NCI-H1092 treated with DMSO at 0.1 percent for 48 hours (cell line): ENCODE measurements at regions not wholly inside any gene's neighbourhood (a gene's known extent, or its start where the extent isn't known, plus 50 kb on each side); places are given as distances from the start of the nearest gene placed in this dataset.

ENCODE experiments used
- DNase-seq: peaks from one replicate; lab custom pipeline; 2025; lab: John Stamatoyannopoulos, UW

- DNase-seq: no peak
Measured at GRCh38 chr7:130930681-130931080, 196.7 kb upstream of the KLF14 start.

- DNase-seq: no peak
Measured at GRCh38 chr7:130931423-130931822, 197.4 kb upstream of the KLF14 start.

GRCh38 chr7:130932088-130932487, 198.1 kb upstream of the KLF14 start:
- no peak for DNase-seq

- no peak for DNase-seq
Measured at GRCh38 chr7:130932667-130933432, 198.8 kb upstream of the KLF14 start.

- no peak for DNase-seq
Measured at GRCh38 chr7:130933919-130934318, 199.9 kb upstream of the KLF14 start.

- no peak for DNase-seq
Measured at GRCh38 chr7:130935564-130936157, 201.7 kb upstream of the KLF14 start.

- DNase-seq: no peak
Measured at GRCh38 chr7:130936202-130936931, 202.4 kb upstream of the KLF14 start.

- DNase-seq: no peak
Measured at GRCh38 chr7:130937016-130937415, 203.0 kb upstream of the KLF14 start.

- no peak for DNase-seq
Measured at GRCh38 chr7:130937830-130938229, 203.8 kb upstream of the KLF14 start.

- DNase-seq: no peak
Measured at GRCh38 chr7:130938661-130939060, 204.7 kb upstream of the KLF14 start.

- no peak for DNase-seq
Measured at GRCh38 chr7:130939321-130940095, 205.5 kb upstream of the KLF14 start.

GRCh38 chr7:130940326-130940725, 206.3 kb upstream of the KLF14 start:
- DNase-seq: no peak

GRCh38 chr7:130940907-130941306, 206.9 kb upstream of the KLF14 start:
- no peak for DNase-seq

- no peak for DNase-seq
Measured at GRCh38 chr7:130941322-130942210, 207.6 kb upstream of the KLF14 start.

GRCh38 chr7:130942211-130942964, 208.4 kb upstream of the KLF14 start:
- no peak for DNase-seq

- no peak for DNase-seq
Measured at GRCh38 chr7:130943336-130943901, 209.4 kb upstream of the KLF14 start.

GRCh38 chr7:130943981-130944380, 210.0 kb upstream of the KLF14 start:
- DNase-seq: no peak

GRCh38 chr7:130944997-130945396, 211.0 kb upstream of the KLF14 start:
- no peak for DNase-seq

- DNase-seq: no peak
Measured at GRCh38 chr7:130945411-130945811, 211.4 kb upstream of the KLF14 start.

- no peak for DNase-seq
Measured at GRCh38 chr7:130946114-130946513, 212.1 kb upstream of the KLF14 start.
